Upper lobe of right lung (tissue), 1 donor: ENCODE measurements at regions not wholly inside any gene's neighbourhood (a gene's known extent, or its start where the extent isn't known, plus 50 kb on each side); places are given as distances from the start of the nearest gene placed in this dataset.

Experiments used
- ATAC-seq: fragments of 200-7000 bp; cut with Tn5 transposase; one replicate; pipeline ENCODE4 v1.9.1; 2020; ENCODE audit warnings: mild to moderate bottlenecking, moderate library complexity
- DNase-seq: peaks from one replicate; pipeline ENCODE4 v3.0.0-alpha.2; 2020
- H3K27ac ChIP-seq: fragments of 200-600 bp; one replicate; pipeline ENCODE4 v1.8.0; 2022
- H3K27me3 ChIP-seq: fragments of 200-600 bp; one replicate; pipeline ENCODE4 v1.8.0; 2022; ENCODE audit warnings: mild to moderate bottlenecking
- H3K36me3 ChIP-seq: fragments of 200-600 bp; one replicate; pipeline ENCODE4 v1.8.0; 2022
- H3K4me1 ChIP-seq: fragments of 200-600 bp; one replicate; pipeline ENCODE4 v1.8.0; 2022
- H3K4me3 ChIP-seq: fragments of 200-600 bp; one replicate; pipeline ENCODE4 v1.8.0; 2022; ENCODE audit warnings: mild to moderate bottlenecking
- H3K9me3 ChIP-seq: fragments of 200-600 bp; one replicate; pipeline ENCODE4 v1.8.0; 2022
- CTCF ChIP-seq: fragments of 200-600 bp; IDR thresholded peaks from one replicate; pipeline ENCODE4 v1.8.0; 2022; ENCODE audit warnings: antibody characterized with exemption
- intact Hi-C: fragments of 100-400 bp; cut with DNase I; formaldehyde crosslinking; loops from one replicate; pipeline ENCODE4 v1.11.0; 2022
- donor health status: DM: no; HTN: yes; CAD: no; lungs with severe emphysema.

DNA sequence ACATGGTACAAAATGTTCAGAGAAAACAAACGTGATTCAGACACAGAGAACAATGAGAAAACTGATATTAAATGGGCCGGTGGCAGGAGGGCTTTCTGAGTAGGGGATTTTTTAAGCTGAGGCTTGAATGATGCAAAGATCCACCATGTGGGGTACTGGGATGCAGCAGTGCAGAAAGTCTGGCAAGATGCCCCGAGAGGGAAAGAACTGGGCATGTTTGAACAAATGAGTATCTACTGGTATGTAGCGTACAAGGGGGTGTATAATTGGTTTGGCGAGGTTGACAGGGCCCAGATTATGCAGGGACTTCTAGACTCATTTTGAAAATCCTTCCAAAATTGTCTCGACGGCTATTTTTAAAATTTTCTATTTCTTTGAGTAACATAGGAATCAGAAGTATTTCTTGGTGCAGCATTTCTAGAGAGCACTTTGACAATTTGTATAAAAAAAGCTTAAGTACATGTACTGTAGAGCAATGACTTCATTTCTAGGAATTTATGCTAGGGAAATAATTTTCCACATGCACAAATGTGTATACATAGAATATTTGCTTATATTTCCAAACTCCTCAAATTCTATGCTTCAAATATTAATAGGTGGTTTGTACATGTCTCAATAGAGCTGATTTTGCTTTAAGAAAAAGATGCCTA is 119.6 kb upstream of the DOK5 start:
- Histone ChIP-seq H3K27ac (no peak overlapping the region), H3K27me3 (no peaks in the 10 kb centered on the region), H3K4me1 (no peaks in the 10 kb centered on the region), H3K9me3 (no peaks in the 10 kb centered on the region), H3K36me3 (no peaks in the 10 kb centered on the region), H3K4me3 (no peak overlapping the region)
- intact Hi-C loops = no loop called here
- TF ChIP-seq CTCF = no peak
- ATAC-seq = no peak
- DNase-seq = no peak

DNA sequence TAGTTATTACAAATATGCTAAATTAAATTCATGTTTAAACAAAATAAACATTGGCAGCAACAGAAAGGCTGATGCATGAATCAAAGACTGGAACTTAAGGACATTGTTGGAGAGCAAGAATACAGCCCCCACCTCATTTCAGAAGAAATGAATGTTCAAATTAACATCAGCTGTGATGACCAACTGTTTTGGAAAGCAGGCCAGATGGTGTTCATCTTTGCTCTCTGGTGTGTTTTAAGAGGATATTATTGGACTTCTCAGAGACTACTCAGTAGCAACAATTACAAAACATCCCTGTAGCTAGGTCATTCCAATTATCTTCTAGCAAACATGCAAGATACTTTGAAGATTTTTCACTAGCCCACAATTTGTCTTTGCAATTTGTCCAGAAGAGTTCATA is 118.6 kb upstream of the DOK5 start:
- no peak overlapping the region for H3K27ac ChIP-seq
- no peaks in the 10 kb centered on the region for H3K27me3 ChIP-seq
- H3K36me3 ChIP-seq = no peaks in the 10 kb centered on the region
- no peak for ATAC-seq
- no peaks in the 10 kb centered on the region for H3K9me3 ChIP-seq
- no peak overlapping the region for H3K4me3 ChIP-seq
- DNase-seq = no peak
- intact Hi-C loops = no loop called here
- no peaks in the 10 kb centered on the region for H3K4me1 ChIP-seq
- no peak for TF ChIP-seq CTCF

GRCh38 chr20:54361475-54361874 is 113.9 kb upstream of the DOK5 start:
- H3K27ac ChIP-seq = no peak overlapping the region
- no peak overlapping the region for H3K4me3 ChIP-seq
- H3K27me3 ChIP-seq = no peaks in the 10 kb centered on the region
- DNase-seq = no peak
- no peaks in the 10 kb centered on the region for H3K4me1 ChIP-seq
- ATAC-seq = no peak
- intact Hi-C loops = no loop called here
- no peak for TF ChIP-seq CTCF
- H3K36me3 ChIP-seq = no peaks in the 10 kb centered on the region
- no peaks in the 10 kb centered on the region for H3K9me3 ChIP-seq

DNA sequence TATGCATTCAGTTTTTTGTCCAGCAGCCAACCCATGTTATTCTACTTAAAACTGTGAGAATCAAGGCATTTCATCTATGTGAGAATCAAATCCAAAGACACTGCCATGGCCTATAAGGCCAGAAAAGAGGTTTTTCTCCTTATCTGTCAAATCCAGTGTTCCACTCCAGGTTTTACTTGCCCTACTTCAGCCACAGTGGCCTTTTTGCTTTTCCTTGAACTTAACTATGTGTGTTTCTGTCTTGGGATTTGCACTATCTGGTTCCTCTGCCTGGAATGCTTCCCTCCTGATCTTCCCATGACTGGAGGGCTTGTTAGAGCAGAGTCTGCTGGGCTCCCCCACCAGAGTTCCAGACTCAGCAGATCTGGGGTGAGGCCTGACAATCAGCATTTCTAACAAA is 113.1 kb upstream of the DOK5 start:
- no peak for ATAC-seq
- Histone ChIP-seq H3K4me3 (no peak overlapping the region), H3K4me1 (no peaks in the 10 kb centered on the region), H3K9me3 (no peaks in the 10 kb centered on the region), H3K27ac (no peak overlapping the region), H3K27me3 (no peaks in the 10 kb centered on the region), H3K36me3 (no peaks in the 10 kb centered on the region)
- intact Hi-C loops = no loop called here
- no peak for TF ChIP-seq CTCF
- no peak for DNase-seq

DNA sequence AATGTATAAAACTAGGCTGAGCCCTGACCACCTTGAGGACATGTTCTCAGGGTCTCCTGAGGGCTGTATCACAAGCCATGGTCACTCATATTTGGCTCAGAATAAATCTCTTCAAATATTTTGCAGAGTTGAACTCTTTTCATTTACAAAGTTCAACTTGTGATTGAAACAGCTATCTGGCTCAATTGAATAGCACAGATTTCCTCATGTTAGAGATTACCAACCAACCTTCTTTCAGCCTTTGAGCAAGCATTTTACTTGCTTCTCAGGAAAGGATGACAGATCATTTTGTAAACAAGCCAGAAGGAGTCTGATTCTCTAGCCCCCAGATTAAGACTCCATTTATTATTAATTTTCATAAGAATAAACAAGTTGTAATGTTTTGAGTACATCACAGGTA is 111.0 kb upstream of the DOK5 start:
- Histone ChIP-seq H3K4me1 (no peaks in the 10 kb centered on the region), H3K4me3 (no peak overlapping the region), H3K27me3 (no peaks in the 10 kb centered on the region), H3K27ac (no peak overlapping the region), H3K9me3 (no peaks in the 10 kb centered on the region), H3K36me3 (no peaks in the 10 kb centered on the region)
- no peak for DNase-seq
- intact Hi-C loops = no loop called here
- TF ChIP-seq CTCF = no peak
- no peak for ATAC-seq

- intact Hi-C loops = no loop called here
- H3K9me3 ChIP-seq = no peaks in the 10 kb centered on the region
- no peaks in the 10 kb centered on the region for H3K27me3 ChIP-seq
- H3K27ac ChIP-seq = no peak overlapping the region
- no peak overlapping the region for H3K4me3 ChIP-seq
- H3K36me3 ChIP-seq = no peaks in the 10 kb centered on the region
- no peak for DNase-seq
- no peak for ATAC-seq
- no peaks in the 10 kb centered on the region for H3K4me1 ChIP-seq
- TF ChIP-seq CTCF = no peak
Measured at GRCh38 chr20:54364919-54365318, 110.5 kb upstream of the DOK5 start.
